ENCODE measurements at regions not wholly inside any gene's neighbourhood (a gene's known extent, or its start where the extent isn't known, plus 50 kb on each side); places are given as distances from the start of the nearest gene placed in this dataset.

- no peak overlapping the region for H3K9ac ChIP-seq (ENCODE audit: low read length)
- H2AFZ ChIP-seq (ENCODE audit: low read length), result no peak overlapping the region
- no peaks in the 10 kb centered on the region for H3K27me3 ChIP-seq (ENCODE audit: insufficient read depth, low read length)
- no peak overlapping the region for H3K27ac ChIP-seq (ENCODE audit: low read depth, low read length, poor library complexity, severe bottlenecking)
- TF ChIP-seq EZH2 (IDR thresholded peaks at IDR 0.05; ENCODE audit: borderline replicate concordance, low read length), result no peak
- no peak for TF ChIP-seq CTCF (IDR thresholded peaks at IDR 0.05; ENCODE audit: low read length)
- H3K36me3 ChIP-seq (ENCODE audit: insufficient read depth, low read length), result no peaks in the 10 kb centered on the region
- H3F3A ChIP-seq (ENCODE audit: insufficient read depth, low read length), result no peaks in the 10 kb centered on the region
- H3K4me1 ChIP-seq (ENCODE audit: insufficient read depth, low read length, severe bottlenecking), result no peaks in the 10 kb centered on the region
- no peaks in the 10 kb centered on the region for H4K20me1 ChIP-seq (ENCODE audit: insufficient read depth, low read length)
- no peak overlapping the region for H3K4me2 ChIP-seq (ENCODE audit: low read length)
- H3K79me2 ChIP-seq (ENCODE audit: insufficient read depth, low read length), result no peaks in the 10 kb centered on the region
- no peaks in the 10 kb centered on the region for H3K9me2 ChIP-seq (ENCODE audit: low read depth, low read length)
- H3K4me3 ChIP-seq (ENCODE audit: low read depth, low read length, poor library complexity, severe bottlenecking), result no peak overlapping the region
- no peaks in the 10 kb centered on the region for H3K9me3 ChIP-seq (ENCODE audit: low read length)
Observed at GRCh38 chr6:19153270-19153980, 683.7 kb upstream of the ID4 start.

GRCh38 chr6:19153981-19154295 is 683.2 kb upstream of the ID4 start:
- H3K9me3 ChIP-seq (ENCODE audit: low read length), result no peaks in the 10 kb centered on the region
- no peak overlapping the region for H2AFZ ChIP-seq (ENCODE audit: low read length)
- no peaks in the 10 kb centered on the region for H3K79me2 ChIP-seq (ENCODE audit: insufficient read depth, low read length)
- H3K9me2 ChIP-seq (ENCODE audit: low read depth, low read length), result no peaks in the 10 kb centered on the region
- no peaks in the 10 kb centered on the region for H4K20me1 ChIP-seq (ENCODE audit: insufficient read depth, low read length)
- H3K27me3 ChIP-seq (ENCODE audit: insufficient read depth, low read length), result no peaks in the 10 kb centered on the region
- H3K4me1 ChIP-seq (ENCODE audit: insufficient read depth, low read length, severe bottlenecking), result no peaks in the 10 kb centered on the region
- no peak overlapping the region for H3K9ac ChIP-seq (ENCODE audit: low read length)
- H3K4me3 ChIP-seq (ENCODE audit: low read depth, low read length, poor library complexity, severe bottlenecking), result no peak overlapping the region
- H3K36me3 ChIP-seq (ENCODE audit: insufficient read depth, low read length), result no peaks in the 10 kb centered on the region
- no peak overlapping the region for H3K4me2 ChIP-seq (ENCODE audit: low read length)
- H3K27ac ChIP-seq (ENCODE audit: low read depth, low read length, poor library complexity, severe bottlenecking), result no peak overlapping the region
- TF ChIP-seq EZH2 (IDR thresholded peaks at IDR 0.05; ENCODE audit: borderline replicate concordance, low read length) (no peak), CTCF (IDR thresholded peaks at IDR 0.05; ENCODE audit: low read length) (no peak)
- H3F3A ChIP-seq (ENCODE audit: insufficient read depth, low read length), result no peaks in the 10 kb centered on the region

GRCh38 chr6:19156443-19156842 is 680.7 kb upstream of the ID4 start:
- H3K27me3 ChIP-seq (ENCODE audit: insufficient read depth, low read length), result no peaks in the 10 kb centered on the region
- H3K36me3 ChIP-seq (ENCODE audit: insufficient read depth, low read length), result no peaks in the 10 kb centered on the region
- H3K9ac ChIP-seq (ENCODE audit: low read length), result no peak overlapping the region
- no peaks in the 10 kb centered on the region for H3K4me1 ChIP-seq (ENCODE audit: insufficient read depth, low read length, severe bottlenecking)
- no peak overlapping the region for H3K4me2 ChIP-seq (ENCODE audit: low read length)
- H2AFZ ChIP-seq (ENCODE audit: low read length), result no peak overlapping the region
- no peaks in the 10 kb centered on the region for H3K9me2 ChIP-seq (ENCODE audit: low read depth, low read length)
- TF ChIP-seq CTCF (IDR thresholded peaks at IDR 0.05; ENCODE audit: low read length) (no peak), EZH2 (IDR thresholded peaks at IDR 0.05; ENCODE audit: borderline replicate concordance, low read length) (no peak)
- H3K79me2 ChIP-seq (ENCODE audit: insufficient read depth, low read length), result no peaks in the 10 kb centered on the region
- H3K9me3 ChIP-seq (ENCODE audit: low read length), result no peaks in the 10 kb centered on the region
- no peaks in the 10 kb centered on the region for H4K20me1 ChIP-seq (ENCODE audit: insufficient read depth, low read length)
- H3K4me3 ChIP-seq (ENCODE audit: low read depth, low read length, poor library complexity, severe bottlenecking), result no peak overlapping the region
- H3K27ac ChIP-seq (ENCODE audit: low read depth, low read length, poor library complexity, severe bottlenecking), result no peak overlapping the region
- no peaks in the 10 kb centered on the region for H3F3A ChIP-seq (ENCODE audit: insufficient read depth, low read length)

All from OCI-LY1 (cell line).